SH-SY5Y (cell line): ENCODE measurements at regions not wholly inside any gene's neighbourhood (a gene's known extent, or its start where the extent isn't known, plus 50 kb on each side); places are given as distances from the start of the nearest gene placed in this dataset.

Experiments used
- GATA2 ChIP-seq: IDR thresholded peaks from 2 replicates; pipeline ENCODE4 v1.6.1; 2011; ENCODE audit warnings: mild to moderate bottlenecking, low read depth, low read length
- GATA3 ChIP-seq: IDR thresholded peaks from 2 replicates; pipeline ENCODE4 v1.6.1; 2011; ENCODE audit warnings: low read depth, mild to moderate bottlenecking, low read length, moderate library complexity

DNA sequence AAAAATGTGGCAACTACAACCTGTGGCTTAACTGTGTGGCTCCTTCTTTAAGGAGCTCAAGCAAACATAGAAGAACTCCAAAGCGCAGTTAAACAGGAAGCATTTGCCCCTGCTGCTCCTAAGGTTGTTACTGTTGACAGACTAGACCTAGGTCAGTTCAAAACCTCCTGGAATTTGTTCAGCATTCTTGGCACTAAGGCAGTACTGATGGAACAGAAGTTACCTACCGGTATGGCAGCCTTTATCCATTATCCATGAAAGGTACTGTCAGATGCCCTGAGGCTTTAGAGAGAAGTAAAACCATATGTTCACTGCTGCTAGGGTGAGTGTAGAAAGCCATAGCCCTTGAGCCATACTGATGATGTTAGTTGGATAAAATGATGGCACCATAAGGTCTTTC is 916.5 kb upstream of the FAT3 start:
- TF ChIP-seq GATA3 (no peak), GATA2 (no peak)

DNA sequence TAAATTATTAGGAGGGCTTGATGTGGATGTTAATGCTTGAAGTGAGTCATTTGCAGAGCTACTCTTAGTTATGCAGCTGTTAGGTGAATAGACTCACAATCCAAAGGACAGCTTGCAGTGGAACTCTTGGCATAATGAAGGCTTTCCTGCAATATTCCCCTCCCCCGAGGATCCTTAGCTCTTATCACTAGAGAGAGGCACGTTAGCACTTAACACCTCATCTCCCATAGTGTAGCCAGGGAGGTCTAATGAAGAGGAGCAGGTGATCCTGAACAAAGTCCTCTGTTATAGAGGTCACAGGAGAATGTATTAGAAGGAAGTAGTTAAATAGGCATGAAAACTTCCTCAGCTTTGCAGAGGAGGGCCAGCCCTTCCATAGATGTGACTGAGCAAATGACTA is 919.2 kb upstream of the FAT3 start:
- no peak for TF ChIP-seq GATA3
- no peak for TF ChIP-seq GATA2

DNA sequence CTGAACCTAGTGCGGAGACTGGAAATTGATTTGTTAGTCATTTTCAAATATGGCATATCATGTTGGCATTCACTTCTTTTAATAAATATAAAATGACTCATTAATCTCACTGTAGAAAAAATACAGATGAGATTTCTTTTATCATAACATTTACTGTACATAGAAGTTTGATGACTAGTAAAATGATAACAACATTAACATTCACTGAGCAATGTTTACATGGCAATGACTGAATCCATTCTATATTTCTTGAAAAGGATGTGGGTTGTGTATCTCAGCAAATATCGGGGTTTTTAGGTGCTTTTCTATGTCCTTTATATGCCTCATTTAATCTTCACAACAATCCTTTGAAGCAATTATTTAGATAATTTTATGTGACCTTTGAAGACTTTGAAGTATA is 920.9 kb upstream of the FAT3 start:
- TF ChIP-seq GATA2, result no peak

- TF ChIP-seq GATA3, result no peak
Observed at GRCh38 chr11:91299980-91300379, 924.6 kb upstream of the FAT3 start.

- no peak for TF ChIP-seq GATA3
- TF ChIP-seq GATA2, result no peak
Observed at GRCh38 chr11:91296629-91297028, 928.0 kb upstream of the FAT3 start.

DNA sequence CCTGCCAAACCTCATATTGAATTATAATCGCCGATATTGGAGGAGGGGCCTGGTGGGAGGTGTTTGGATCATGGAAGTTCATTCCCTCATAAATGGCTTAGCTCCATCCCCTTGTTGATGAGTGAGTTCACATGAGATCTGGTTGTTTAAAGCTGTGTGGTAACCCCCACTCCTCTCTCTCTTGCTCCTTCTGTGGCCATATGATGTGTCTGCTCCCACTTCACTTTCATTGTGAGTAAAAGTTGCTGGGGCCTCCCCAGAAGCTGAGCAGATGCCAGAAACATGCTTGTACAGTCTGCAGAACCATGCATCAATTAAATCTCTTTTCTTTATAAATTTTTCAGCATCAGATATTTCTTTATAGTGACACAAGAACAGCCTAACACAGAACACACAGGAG is 929.0 kb upstream of the FAT3 start:
- TF ChIP-seq GATA3 (no peak), GATA2 (no peak)

GRCh38 chr11:91293119-91293518 is 931.5 kb upstream of the FAT3 start:
- TF ChIP-seq GATA2, result no peak
- TF ChIP-seq GATA3, result no peak

GRCh38 chr11:91272089-91272488 is 952.5 kb upstream of the FAT3 start:
- TF ChIP-seq GATA2 (peak; percentile 74; the same call in 1 of the 2 replicates), GATA3 (peak; percentile 77)

GRCh38 chr11:91265946-91266345 is 958.7 kb upstream of the FAT3 start:
- TF ChIP-seq GATA3, result no peak
- no peak for TF ChIP-seq GATA2

- TF ChIP-seq GATA3 (no peak), GATA2 (no peak)
Observed at GRCh38 chr11:91264481-91264880, 960.1 kb upstream of the FAT3 start.

GRCh38 chr11:91263496-91264365 is 960.9 kb upstream of the FAT3 start:
- TF ChIP-seq GATA3 (no peak), GATA2 (no peak)

DNA sequence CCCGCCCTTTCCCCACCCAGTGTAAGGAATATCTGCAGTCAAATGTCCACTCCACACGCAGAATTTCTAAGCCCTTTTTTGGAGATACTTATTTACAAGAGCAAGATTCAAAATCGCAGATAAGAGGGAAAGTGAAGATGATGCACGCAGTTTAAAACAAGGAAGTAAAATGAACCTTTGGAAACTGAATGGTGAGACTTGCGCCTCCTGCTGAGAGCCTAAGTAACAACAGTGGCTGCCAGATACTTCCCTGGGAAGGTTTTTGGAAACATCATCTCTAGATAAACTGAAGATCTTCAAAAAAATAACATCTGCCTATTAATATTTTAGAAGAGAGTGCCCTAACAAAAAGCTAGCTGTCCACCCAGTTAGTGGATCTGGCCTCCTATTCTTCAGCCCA is 963.1 kb upstream of the FAT3 start:
- no peak for TF ChIP-seq GATA2
- TF ChIP-seq GATA3, result no peak

GRCh38 chr11:91258876-91259275 is 965.7 kb upstream of the FAT3 start:
- TF ChIP-seq GATA2, result no peak
- no peak for TF ChIP-seq GATA3

GRCh38 chr11:91257667-91258066 is 967.0 kb upstream of the FAT3 start:
- TF ChIP-seq GATA3 (no peak), GATA2 (no peak)

GRCh38 chr11:91248199-91248807 is 976.3 kb upstream of the FAT3 start:
- no peak for TF ChIP-seq GATA3
- no peak for TF ChIP-seq GATA2

- TF ChIP-seq GATA2, result no peak
- no peak for TF ChIP-seq GATA3
Observed at GRCh38 chr11:91247009-91247735, 977.4 kb upstream of the FAT3 start.
